Liver (tissue), 7 donors: ENCODE measurements at regions not wholly inside any gene's neighbourhood (a gene's known extent, or its start where the extent isn't known, plus 50 kb on each side); places are given as distances from the start of the nearest gene placed in this dataset.

Source experiments
- DNase-seq: peaks from one replicate; pipeline ENCODE4 v3.0.0-alpha.2; 2017; ENCODE audit warnings: low spot score
- H3K27ac ChIP-seq, 2 donors: one replicate each; pipeline ENCODE4 v1.7.0; 2013; ENCODE audit warnings: inconsistent platforms in 2 of 2, low read length in 2 of 2, control low read depth in 1 of 2, low read depth in 1 of 2, mild to moderate bottlenecking in 1 of 2
- H3K27me3 ChIP-seq, 4 donors: one replicate each; pipeline versions ENCODE4 v1.6.1 to v1.7.0; 2013; ENCODE audit warnings: low read length in 3 of 4, inconsistent platforms in 1 of 4, mild to moderate bottlenecking in 1 of 4, moderate library complexity in 1 of 4; ENCODE audit not compliant: control insufficient read depth in 4 of 4, insufficient read depth in 4 of 4
- H3K36me3 ChIP-seq, 4 donors: one replicate each; pipeline versions ENCODE4 v1.6.1 to v1.7.0; 2013; ENCODE audit warnings: low read length in 3 of 4, mild to moderate bottlenecking in 3 of 4, low read depth in 1 of 4, moderate library complexity in 1 of 4; ENCODE audit not compliant: control insufficient read depth in 4 of 4, insufficient read depth in 3 of 4
- H3K4me1 ChIP-seq, 4 donors: one replicate each; pipeline versions ENCODE4 v1.6.1 to v1.7.0; 2013; ENCODE audit warnings: low read length in 3 of 4, mild to moderate bottlenecking in 3 of 4, moderate library complexity in 1 of 4; ENCODE audit not compliant: control insufficient read depth in 4 of 4, insufficient read depth in 4 of 4
- H3K4me3 ChIP-seq, 3 donors: one replicate each; pipeline versions ENCODE4 v1.6.1 to v1.7.0; 2013; ENCODE audit warnings: low read length in 3 of 3, control low read depth in 1 of 3, low read depth in 1 of 3, mild to moderate bottlenecking in 1 of 3
- H3K9ac ChIP-seq, 2 donors: one replicate each; pipeline ENCODE4 v1.7.0; 2013; ENCODE audit warnings: low read length in 2 of 2, mild to moderate bottlenecking in 2 of 2, moderate library complexity in 2 of 2, control low read depth in 1 of 2, low read depth in 1 of 2
- H3K9me3 ChIP-seq, 4 donors: one replicate each; pipeline versions ENCODE4 v1.6.1 to v1.7.0; 2013; ENCODE audit warnings: low read length in 3 of 4; ENCODE audit not compliant: control insufficient read depth in 4 of 4
- ATF3 ChIP-seq: IDR thresholded peaks from 2 replicates; pipeline ENCODE4 v1.6.1; 2016; ENCODE audit warnings: antibody characterized with exemption
- EGR1 ChIP-seq, 2 donors: IDR thresholded peaks; 2 replicates each; pipeline ENCODE4 v1.6.1; 2016 to 2018; ENCODE audit warnings: antibody characterized with exemption in 2 of 2, low read depth in 2 of 2
- FOXA2 ChIP-seq: IDR thresholded peaks from 2 replicates; pipeline ENCODE4 v1.6.1; 2016; ENCODE audit warnings: antibody characterized with exemption
- GABPA ChIP-seq, 2 donors: IDR thresholded peaks in 1 of 2; conservative IDR thresholded peaks in 1 of 2; 2 replicates each; pipeline ENCODE4 v1.6.1; 2016; ENCODE audit warnings: antibody characterized with exemption in 2 of 2, mild to moderate bottlenecking in 1 of 2, moderate library complexity in 1 of 2
- HNF4A ChIP-seq, 2 donors: conservative IDR thresholded peaks; 2 replicates each; pipeline ENCODE4 v1.6.1; 2016; ENCODE audit warnings: antibody characterized with exemption in 2 of 2, mild to moderate bottlenecking in 2 of 2
- HNF4G ChIP-seq: IDR thresholded peaks from 2 replicates; pipeline ENCODE4 v1.6.1; 2016; ENCODE audit warnings: antibody characterized with exemption
- MAX ChIP-seq: IDR thresholded peaks from 2 replicates; pipeline ENCODE4 v1.6.1; 2016; ENCODE audit warnings: antibody characterized with exemption
- NR2F2 ChIP-seq: IDR thresholded peaks from 2 replicates; pipeline ENCODE4 v1.6.1; 2016; ENCODE audit warnings: antibody characterized with exemption
- RAD21 ChIP-seq, 2 donors: IDR thresholded peaks; 2 replicates each; pipeline ENCODE4 v1.6.1; 2016; ENCODE audit warnings: antibody characterized with exemption in 2 of 2, mild to moderate bottlenecking in 2 of 2
- SP1 ChIP-seq: IDR thresholded peaks from 2 replicates; pipeline ENCODE4 v1.6.1; 2018; ENCODE audit warnings: antibody characterized with exemption, mild to moderate bottlenecking
- TAF1 ChIP-seq: conservative IDR thresholded peaks from 2 replicates; pipeline ENCODE4 v1.6.1; 2016; ENCODE audit warnings: antibody characterized with exemption, mild to moderate bottlenecking
- YY1 ChIP-seq: IDR thresholded peaks from 2 replicates; pipeline ENCODE4 v1.6.1; 2016; ENCODE audit warnings: antibody characterized with exemption, mild to moderate bottlenecking
- WGBS: extraction: QIAGEN DNeasy Blood & Tissue Kit; methylation state at CpG from one replicate; pipeline ENCODE4 v1.1.7; 2013; 5-methylcytosine and 5-hydroxymethylcytosine counted together
- TF ChIP-seq, protein P1 (sequence below): IDR thresholded peaks from 2 replicates; pipeline ENCODE4 v1.6.1; 2016; ENCODE audit warnings: antibody characterized with exemption
- TF ChIP-seq, protein P2 (sequence below): IDR thresholded peaks from 2 replicates; pipeline ENCODE4 v1.6.1; 2016; ENCODE audit warnings: antibody characterized with exemption, mild to moderate bottlenecking
- donor health status: healthy.
- donor health status: healthy.
- donor health status: healthy.
- donor health status: healthy.

DNA sequence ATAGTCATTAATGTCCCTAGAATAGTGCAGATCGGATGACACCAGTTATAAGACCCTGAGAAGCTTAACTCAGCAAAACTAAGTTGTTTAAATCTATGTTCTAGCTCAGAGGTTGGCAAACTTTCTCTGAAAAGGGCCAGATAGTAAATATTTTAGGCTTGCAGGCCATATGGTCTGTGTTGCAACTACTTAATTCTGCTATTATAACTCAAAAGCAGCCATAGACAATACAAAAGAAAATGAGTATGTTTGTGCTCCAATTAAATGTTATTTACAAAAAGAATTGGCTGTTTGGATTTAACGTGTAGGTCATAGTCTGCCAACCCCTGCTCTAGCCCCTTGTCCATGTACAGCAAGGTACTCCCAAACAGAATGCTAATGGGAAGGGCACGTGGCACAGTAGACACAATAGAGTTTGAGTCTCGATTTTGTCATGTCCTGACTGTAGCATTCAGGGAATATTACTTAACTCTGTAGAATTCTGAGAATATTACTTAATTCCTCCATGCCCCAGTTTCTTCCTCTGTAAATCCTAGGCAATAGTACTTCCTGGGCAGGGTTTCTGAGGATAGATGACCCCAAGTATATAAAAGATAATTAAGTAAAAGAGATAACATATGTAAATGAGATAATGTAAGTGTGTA, 70.5 kb upstream of the ATP2C1 start:
- Histone ChIP-seq H3K27me3 (no peaks in the 10 kb centered on the region), H3K9ac (no peak overlapping the region), H3K4me1 (no peaks in the 10 kb centered on the region), H3K4me3 (no peak overlapping the region), H3K9me3 (no peaks in the 10 kb centered on the region), H3K27ac (no peak overlapping the region), H3K36me3 (no peaks in the 10 kb centered on the region)
- no peak for DNase-seq
- 76% methylated on average over 4 of the region's 4 CpGs for WGBS
- TF ChIP-seq TAF1 (no peak), RAD21 (IDR thresholded peaks at IDR 0.05) (no peak), NR2F2 (no peak), SP1 (no peak), HNF4A (conservative IDR thresholded peaks at IDR 0.05) (no peak), ATF3 (no peak), EGR1 (IDR thresholded peaks at IDR 0.05; ENCODE audit: low read depth in 2 of 2) (no peak), MAX (no peak), FOXA2 (no peak)
- TF ChIP-seq, protein P1, sequence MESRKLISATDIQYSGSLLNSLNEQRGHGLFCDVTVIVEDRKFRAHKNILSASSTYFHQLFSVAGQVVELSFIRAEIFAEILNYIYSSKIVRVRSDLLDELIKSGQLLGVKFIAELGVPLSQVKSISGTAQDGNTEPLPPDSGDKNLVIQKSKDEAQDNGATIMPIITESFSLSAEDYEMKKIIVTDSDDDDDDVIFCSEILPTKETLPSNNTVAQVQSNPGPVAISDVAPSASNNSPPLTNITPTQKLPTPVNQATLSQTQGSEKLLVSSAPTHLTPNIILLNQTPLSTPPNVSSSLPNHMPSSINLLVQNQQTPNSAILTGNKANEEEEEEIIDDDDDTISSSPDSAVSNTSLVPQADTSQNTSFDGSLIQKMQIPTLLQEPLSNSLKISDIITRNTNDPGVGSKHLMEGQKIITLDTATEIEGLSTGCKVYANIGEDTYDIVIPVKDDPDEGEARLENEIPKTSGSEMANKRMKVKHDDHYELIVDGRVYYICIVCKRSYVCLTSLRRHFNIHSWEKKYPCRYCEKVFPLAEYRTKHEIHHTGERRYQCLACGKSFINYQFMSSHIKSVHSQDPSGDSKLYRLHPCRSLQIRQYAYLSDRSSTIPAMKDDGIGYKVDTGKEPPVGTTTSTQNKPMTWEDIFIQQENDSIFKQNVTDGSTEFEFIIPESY, result no peak
- TF ChIP-seq, protein P2, sequence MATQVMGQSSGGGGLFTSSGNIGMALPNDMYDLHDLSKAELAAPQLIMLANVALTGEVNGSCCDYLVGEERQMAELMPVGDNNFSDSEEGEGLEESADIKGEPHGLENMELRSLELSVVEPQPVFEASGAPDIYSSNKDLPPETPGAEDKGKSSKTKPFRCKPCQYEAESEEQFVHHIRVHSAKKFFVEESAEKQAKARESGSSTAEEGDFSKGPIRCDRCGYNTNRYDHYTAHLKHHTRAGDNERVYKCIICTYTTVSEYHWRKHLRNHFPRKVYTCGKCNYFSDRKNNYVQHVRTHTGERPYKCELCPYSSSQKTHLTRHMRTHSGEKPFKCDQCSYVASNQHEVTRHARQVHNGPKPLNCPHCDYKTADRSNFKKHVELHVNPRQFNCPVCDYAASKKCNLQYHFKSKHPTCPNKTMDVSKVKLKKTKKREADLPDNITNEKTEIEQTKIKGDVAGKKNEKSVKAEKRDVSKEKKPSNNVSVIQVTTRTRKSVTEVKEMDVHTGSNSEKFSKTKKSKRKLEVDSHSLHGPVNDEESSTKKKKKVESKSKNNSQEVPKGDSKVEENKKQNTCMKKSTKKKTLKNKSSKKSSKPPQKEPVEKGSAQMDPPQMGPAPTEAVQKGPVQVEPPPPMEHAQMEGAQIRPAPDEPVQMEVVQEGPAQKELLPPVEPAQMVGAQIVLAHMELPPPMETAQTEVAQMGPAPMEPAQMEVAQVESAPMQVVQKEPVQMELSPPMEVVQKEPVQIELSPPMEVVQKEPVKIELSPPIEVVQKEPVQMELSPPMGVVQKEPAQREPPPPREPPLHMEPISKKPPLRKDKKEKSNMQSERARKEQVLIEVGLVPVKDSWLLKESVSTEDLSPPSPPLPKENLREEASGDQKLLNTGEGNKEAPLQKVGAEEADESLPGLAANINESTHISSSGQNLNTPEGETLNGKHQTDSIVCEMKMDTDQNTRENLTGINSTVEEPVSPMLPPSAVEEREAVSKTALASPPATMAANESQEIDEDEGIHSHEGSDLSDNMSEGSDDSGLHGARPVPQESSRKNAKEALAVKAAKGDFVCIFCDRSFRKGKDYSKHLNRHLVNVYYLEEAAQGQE, result no peak

DNA sequence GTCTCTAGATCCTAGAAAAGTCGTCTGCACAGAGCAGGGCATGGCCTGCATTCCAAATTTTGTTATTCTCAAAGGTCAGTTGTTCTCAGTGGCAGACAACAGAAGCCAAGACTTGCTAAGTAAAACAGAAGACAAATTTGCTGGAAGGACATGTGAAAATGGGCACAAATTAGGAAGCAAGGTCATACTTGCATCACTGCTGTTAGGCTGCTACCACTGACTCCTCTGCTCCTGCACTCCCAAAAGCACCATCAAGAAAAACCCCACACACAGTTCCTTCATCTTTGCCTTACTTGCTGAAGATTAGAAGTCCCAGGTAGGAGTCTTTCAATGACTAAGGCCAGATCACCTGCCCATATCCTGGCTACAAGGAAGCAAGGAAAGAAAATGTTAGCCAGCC, 69.9 kb upstream of the ATP2C1 start:
- WGBS, result 67% methylated on average over 1 of the region's 1 CpG
- Histone ChIP-seq H3K27ac (no peak overlapping the region), H3K4me1 (no peaks in the 10 kb centered on the region), H3K9me3 (no peaks in the 10 kb centered on the region), H3K27me3 (no peaks in the 10 kb centered on the region), H3K36me3 (no peaks in the 10 kb centered on the region), H3K4me3 (no peak overlapping the region), H3K9ac (no peak overlapping the region)
- no peak for DNase-seq
- TF ChIP-seq EGR1 (IDR thresholded peaks at IDR 0.05; ENCODE audit: low read depth in 2 of 2) (no peak), HNF4G (no peak), YY1 (no peak), GABPA (IDR thresholded peaks at IDR 0.05 in 1 of 2, conservative IDR thresholded peaks at IDR 0.05 in 1 of 2) (no peak), FOXA2 (no peak), NR2F2 (no peak)
- TF ChIP-seq, protein P2, result no peak
